ENCODE measurements at regions not wholly inside any gene's neighbourhood (a gene's known extent, or its start where the extent isn't known, plus 50 kb on each side); places are given as distances from the start of the nearest gene placed in this dataset.

- TF ChIP-seq CTCF (IDR thresholded peaks at IDR 0.05) (no peak), POLR2A (IDR thresholded peaks at IDR 0.05) (no peak)
These were observed 59.8 kb upstream of the NLRP1 start for GRCh38 chr17:5644065-5644464.

Data from gastroesophageal sphincter (tissue), 3 donors.